ENCODE measurements at regions not wholly inside any gene's neighbourhood (a gene's known extent, or its start where the extent isn't known, plus 50 kb on each side); places are given as distances from the start of the nearest gene placed in this dataset.

GRCh38 chr12:77514511-77514910, 316.2 kb upstream of the NAV3 start:
- no peaks in the 10 kb centered on the region for H3K27me3 ChIP-seq (replicated peaks; ENCODE audit: control insufficient read depth, insufficient read depth, low read length)
- no peak for DNase-seq (ENCODE audit: extremely low read depth, insufficient read length)
- TF ChIP-seq, protein P1, sequence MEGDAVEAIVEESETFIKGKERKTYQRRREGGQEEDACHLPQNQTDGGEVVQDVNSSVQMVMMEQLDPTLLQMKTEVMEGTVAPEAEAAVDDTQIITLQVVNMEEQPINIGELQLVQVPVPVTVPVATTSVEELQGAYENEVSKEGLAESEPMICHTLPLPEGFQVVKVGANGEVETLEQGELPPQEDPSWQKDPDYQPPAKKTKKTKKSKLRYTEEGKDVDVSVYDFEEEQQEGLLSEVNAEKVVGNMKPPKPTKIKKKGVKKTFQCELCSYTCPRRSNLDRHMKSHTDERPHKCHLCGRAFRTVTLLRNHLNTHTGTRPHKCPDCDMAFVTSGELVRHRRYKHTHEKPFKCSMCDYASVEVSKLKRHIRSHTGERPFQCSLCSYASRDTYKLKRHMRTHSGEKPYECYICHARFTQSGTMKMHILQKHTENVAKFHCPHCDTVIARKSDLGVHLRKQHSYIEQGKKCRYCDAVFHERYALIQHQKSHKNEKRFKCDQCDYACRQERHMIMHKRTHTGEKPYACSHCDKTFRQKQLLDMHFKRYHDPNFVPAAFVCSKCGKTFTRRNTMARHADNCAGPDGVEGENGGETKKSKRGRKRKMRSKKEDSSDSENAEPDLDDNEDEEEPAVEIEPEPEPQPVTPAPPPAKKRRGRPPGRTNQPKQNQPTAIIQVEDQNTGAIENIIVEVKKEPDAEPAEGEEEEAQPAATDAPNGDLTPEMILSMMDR (IDR thresholded peaks at IDR 0.05; ENCODE audit: insufficient read depth, low read length, poor library complexity, severe bottlenecking): no peak
- H3K4me3 ChIP-seq (replicated peaks; ENCODE audit: low read depth, low read length): no peak overlapping the region
- no peaks in the 10 kb centered on the region for H3K36me3 ChIP-seq (ENCODE audit: control insufficient read depth, insufficient read depth, low read length)

- TF ChIP-seq, protein P1 (IDR thresholded peaks at IDR 0.05; ENCODE audit: insufficient read depth, low read length, poor library complexity, severe bottlenecking): no peak
- H3K36me3 ChIP-seq (ENCODE audit: control insufficient read depth, insufficient read depth, low read length): no peaks in the 10 kb centered on the region
- no peaks in the 10 kb centered on the region for H3K27me3 ChIP-seq (replicated peaks; ENCODE audit: control insufficient read depth, insufficient read depth, low read length)
- DNase-seq (ENCODE audit: extremely low read depth, insufficient read length): no peak
- H3K4me3 ChIP-seq (replicated peaks; ENCODE audit: low read depth, low read length): no peak overlapping the region
These were observed 319.7 kb upstream of the NAV3 start for GRCh38 chr12:77510985-77511384.

- TF ChIP-seq, protein P1 (IDR thresholded peaks at IDR 0.05; ENCODE audit: insufficient read depth, low read length, poor library complexity, severe bottlenecking): no peak
- no peaks in the 10 kb centered on the region for H3K36me3 ChIP-seq (ENCODE audit: control insufficient read depth, insufficient read depth, low read length)
- no peak for DNase-seq (ENCODE audit: extremely low read depth, insufficient read length)
These were observed 326.2 kb upstream of the NAV3 start for GRCh38 chr12:77504466-77504865.

GRCh38 chr12:77500089-77500488, 330.6 kb upstream of the NAV3 start:
- no peaks in the 10 kb centered on the region for H3K36me3 ChIP-seq (ENCODE audit: control insufficient read depth, insufficient read depth, low read length)
- no peaks in the 10 kb centered on the region for H3K27me3 ChIP-seq (replicated peaks; ENCODE audit: control insufficient read depth, insufficient read depth, low read length)
- TF ChIP-seq, protein P1 (IDR thresholded peaks at IDR 0.05; ENCODE audit: insufficient read depth, low read length, poor library complexity, severe bottlenecking): no peak
- H3K4me3 ChIP-seq (replicated peaks; ENCODE audit: low read depth, low read length): no peak overlapping the region
- DNase-seq (ENCODE audit: extremely low read depth, insufficient read length): no peak

More at GRCh38 chr12:77504466-77504865, 326.2 kb upstream of the NAV3 start:
- Histone ChIP-seq H3K27me3 (replicated peaks; ENCODE audit: control insufficient read depth, insufficient read depth, low read length) (no peaks in the 10 kb centered on the region), H3K4me3 (replicated peaks; ENCODE audit: low read depth, low read length) (no peak overlapping the region)

DNA sequence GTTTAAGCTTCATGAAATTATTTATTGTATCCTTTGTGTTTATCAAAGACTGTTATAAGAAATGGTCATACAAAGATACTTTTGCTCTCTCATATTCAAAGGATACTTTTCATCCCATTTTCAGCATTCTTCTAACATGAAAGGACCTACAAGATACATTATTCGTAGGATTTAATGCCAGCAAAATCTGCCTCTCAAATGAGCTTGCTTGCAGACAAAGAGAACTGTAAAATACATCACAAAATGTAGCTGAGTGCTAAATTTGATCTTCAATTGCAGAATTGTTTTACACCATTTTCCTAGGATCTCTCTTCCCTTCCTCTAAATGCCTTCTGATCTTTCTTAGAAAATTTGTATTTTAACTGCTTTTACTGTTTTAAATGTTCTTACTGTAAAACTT, 333.0 kb upstream of the NAV3 start:
- Histone ChIP-seq H3K4me3 (replicated peaks; ENCODE audit: low read depth, low read length) (no peak overlapping the region), H3K36me3 (ENCODE audit: control insufficient read depth, insufficient read depth, low read length) (no peaks in the 10 kb centered on the region), H3K27me3 (replicated peaks; ENCODE audit: control insufficient read depth, insufficient read depth, low read length) (no peaks in the 10 kb centered on the region)
- TF ChIP-seq, protein P1 (IDR thresholded peaks at IDR 0.05; ENCODE audit: insufficient read depth, low read length, poor library complexity, severe bottlenecking): no peak
- no peak for DNase-seq (ENCODE audit: extremely low read depth, insufficient read length)

- TF ChIP-seq, protein P1 (IDR thresholded peaks at IDR 0.05; ENCODE audit: insufficient read depth, low read length, poor library complexity, severe bottlenecking): no peak
- no peak for DNase-seq (ENCODE audit: extremely low read depth, insufficient read length)
- H3K27me3 ChIP-seq (replicated peaks; ENCODE audit: control insufficient read depth, insufficient read depth, low read length): no peaks in the 10 kb centered on the region
- H3K4me3 ChIP-seq (replicated peaks; ENCODE audit: low read depth, low read length): no peak overlapping the region
- H3K36me3 ChIP-seq (ENCODE audit: control insufficient read depth, insufficient read depth, low read length): no peaks in the 10 kb centered on the region
These were observed 334.0 kb upstream of the NAV3 start for GRCh38 chr12:77496714-77497113.
